GM10266 (cell line): ENCODE measurements at regions not wholly inside any gene's neighbourhood (a gene's known extent, or its start where the extent isn't known, plus 50 kb on each side); places are given as distances from the start of the nearest gene placed in this dataset.

Experiments used
- DNase-seq: peaks from one replicate; pipeline ENCODE4 v3.0.0; 2012; ENCODE audit errors: extremely low spot score
- TF ChIP-seq, protein P1 (sequence below): IDR thresholded peaks from 2 replicates; pipeline ENCODE4 v1.5.1; 2012; ENCODE audit warnings: mild to moderate bottlenecking, low read depth; ENCODE audit not compliant: control insufficient read depth, insufficient read depth; ENCODE audit errors: missing control alignments

DNA sequence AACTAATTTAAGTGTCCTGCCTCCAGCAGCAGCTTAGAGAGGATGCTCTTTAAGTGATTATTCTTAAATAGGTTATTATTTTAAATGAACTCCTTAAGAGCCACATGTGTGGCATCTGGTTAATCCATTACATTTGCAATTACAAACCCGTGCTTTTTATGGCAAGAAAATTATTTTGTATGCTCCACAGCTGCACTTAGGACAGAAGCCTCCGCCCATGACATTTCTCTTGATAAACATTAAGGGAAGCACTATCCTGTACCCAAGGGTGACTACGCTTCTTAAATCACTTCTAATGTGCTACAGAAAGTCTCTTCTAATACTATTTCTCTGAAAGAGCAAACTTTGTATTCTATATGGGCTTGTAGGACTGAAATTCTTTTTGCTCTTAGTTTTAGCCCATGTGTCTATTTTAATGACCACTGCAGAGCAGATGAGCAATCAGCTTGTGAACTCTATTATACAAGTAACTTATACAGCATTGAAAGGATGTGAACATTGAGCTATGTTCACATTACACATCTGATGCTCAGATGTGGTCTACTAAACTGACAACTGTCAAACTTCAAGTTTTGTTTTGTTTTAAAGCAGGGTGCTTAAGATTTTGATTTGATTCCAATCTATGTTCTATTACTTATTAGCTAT, 223.4 kb downstream of the COX7C start:
- TF ChIP-seq, protein P1, sequence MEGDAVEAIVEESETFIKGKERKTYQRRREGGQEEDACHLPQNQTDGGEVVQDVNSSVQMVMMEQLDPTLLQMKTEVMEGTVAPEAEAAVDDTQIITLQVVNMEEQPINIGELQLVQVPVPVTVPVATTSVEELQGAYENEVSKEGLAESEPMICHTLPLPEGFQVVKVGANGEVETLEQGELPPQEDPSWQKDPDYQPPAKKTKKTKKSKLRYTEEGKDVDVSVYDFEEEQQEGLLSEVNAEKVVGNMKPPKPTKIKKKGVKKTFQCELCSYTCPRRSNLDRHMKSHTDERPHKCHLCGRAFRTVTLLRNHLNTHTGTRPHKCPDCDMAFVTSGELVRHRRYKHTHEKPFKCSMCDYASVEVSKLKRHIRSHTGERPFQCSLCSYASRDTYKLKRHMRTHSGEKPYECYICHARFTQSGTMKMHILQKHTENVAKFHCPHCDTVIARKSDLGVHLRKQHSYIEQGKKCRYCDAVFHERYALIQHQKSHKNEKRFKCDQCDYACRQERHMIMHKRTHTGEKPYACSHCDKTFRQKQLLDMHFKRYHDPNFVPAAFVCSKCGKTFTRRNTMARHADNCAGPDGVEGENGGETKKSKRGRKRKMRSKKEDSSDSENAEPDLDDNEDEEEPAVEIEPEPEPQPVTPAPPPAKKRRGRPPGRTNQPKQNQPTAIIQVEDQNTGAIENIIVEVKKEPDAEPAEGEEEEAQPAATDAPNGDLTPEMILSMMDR = no peak
- no peak for DNase-seq

DNA sequence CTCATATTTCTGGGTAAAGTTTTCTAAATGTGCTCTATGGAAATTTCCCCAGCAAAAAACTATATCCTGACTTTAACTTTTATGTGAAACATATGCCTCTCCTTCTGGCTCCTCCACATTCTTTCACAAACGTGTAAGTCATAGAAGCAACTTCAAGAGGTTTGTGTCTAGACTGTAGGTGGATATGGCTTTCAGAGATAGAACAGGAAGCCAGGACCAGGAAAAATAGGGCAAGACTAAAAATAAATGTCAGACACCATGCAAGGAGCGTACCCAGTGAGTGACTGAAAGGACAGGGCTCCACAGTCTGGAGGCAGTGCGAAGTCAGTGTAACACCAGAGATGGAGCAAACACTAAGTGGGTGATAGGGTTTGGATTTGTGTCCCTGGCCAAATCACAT, 240.7 kb downstream of the COX7C start:
- no peak for DNase-seq
- TF ChIP-seq, protein P1 = no peak

DNA sequence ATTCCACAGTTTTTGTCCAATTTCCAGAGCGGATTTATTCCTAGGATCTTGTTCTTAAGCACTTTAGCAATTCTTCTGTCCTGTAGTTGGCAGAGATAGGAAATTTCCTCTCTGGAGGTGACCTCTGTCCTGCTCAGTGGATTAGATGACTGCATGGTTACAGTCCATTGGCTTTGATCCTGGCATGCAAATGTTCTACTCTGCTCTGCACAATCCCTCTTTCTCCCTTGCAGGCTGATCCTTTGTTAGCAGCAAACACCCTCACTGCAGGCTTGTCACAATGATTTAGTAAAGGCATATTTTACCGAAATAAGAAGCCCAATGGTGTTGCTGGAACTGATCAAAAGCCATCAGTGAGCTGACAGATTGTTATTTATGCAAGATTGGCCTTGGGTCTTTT, 243.8 kb downstream of the COX7C start:
- DNase-seq = no peak
- TF ChIP-seq, protein P1 = no peak

DNA sequence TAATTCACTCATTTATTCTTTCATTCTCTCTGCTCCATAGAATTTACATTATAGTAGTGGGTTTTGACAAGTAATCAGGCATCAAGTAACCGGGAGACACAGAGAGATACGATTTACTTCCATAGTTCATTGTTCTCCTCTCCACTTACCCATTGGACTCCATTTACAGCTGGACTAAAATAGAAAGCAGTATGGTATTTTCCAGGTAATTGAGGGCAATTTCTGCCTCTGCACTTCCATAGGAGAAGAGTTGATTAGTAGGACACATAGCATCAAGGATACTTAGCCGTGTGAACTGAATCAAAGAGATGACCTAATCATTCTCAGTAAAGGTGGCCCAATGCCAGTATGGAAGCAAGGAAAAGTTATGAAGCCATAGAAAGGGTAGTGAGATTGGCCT, 244.4 kb downstream of the COX7C start:
- DNase-seq = no peak
- TF ChIP-seq, protein P1 = no peak

DNA sequence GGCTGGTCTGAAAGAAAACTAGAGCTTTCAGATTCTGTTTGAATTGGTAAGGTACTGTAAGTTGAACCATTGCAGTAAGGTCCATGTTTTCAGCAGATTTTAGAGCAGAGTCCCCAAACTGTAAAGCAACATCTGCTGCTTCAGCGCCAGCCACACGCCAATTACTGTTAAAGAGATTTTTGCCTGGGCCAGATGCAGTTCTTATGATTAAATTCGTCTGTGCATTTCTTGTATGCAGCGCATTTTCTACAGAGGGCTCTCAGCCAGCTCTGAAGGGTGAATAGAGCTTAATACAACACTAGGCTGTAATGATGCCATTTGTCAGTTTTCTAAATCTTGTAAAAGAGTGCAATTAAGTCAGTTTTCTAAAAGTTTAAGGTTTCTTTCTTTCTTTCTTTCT, 246.3 kb downstream of the COX7C start:
- no peak for DNase-seq
- TF ChIP-seq, protein P1 = no peak

DNA sequence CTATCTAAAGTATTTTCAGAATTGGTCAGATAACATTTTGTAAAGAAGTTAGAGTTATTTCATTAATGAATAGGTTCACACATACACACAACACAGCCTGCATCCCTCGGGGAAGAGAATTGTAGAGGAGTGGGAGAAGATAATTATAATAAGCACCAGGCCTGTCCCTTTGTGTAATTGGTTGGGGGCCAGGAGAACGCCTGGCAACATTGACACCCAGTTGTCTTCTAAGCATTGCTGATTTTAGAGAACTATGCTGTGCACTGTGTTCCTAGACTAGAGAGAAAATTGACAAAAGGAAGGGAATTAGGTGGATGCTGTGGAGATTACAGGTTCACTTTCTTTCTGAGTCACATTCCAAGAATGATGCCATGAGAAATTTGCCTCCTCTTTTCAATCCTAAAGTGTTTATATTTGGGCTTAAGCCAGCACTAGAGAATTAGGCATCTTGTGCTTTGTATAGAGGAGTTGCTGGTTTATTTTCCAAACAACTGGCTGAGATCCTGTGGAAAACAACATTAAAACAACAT, 247.6 kb downstream of the COX7C start:
- DNase-seq = no peak
- TF ChIP-seq, protein P1 = no peak

DNA sequence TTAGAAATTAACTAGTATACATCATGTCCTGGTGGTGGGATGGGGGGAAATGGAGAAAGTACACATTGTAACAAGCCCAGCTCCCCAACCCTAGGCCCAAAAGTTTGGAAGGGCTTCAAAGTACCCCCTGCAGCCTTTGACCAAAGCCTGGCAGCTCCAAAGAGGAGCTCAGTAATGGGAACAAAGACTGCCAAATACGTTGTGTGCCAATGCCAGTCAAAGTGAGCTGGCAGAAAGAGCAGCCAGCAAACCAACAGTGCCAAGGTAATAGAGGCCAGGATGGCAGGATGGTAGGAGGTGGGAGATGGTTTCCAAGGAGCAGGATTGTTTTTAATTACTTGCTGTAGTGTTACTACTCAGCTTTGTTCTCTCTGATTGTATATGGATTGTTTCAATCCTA, 248.3 kb downstream of the COX7C start:
- DNase-seq = no peak
- TF ChIP-seq, protein P1 = no peak
